GM12872 (cell line): ENCODE measurements at regions not wholly inside any gene's neighbourhood (a gene's known extent, or its start where the extent isn't known, plus 50 kb on each side); places are given as distances from the start of the nearest gene placed in this dataset.

Experiments
- TF ChIP-seq, protein P1 (sequence below): IDR thresholded peaks from 3 replicates; pipeline ENCODE4 v1.5.1; 2011; ENCODE audit warnings: low read depth, mild to moderate bottlenecking, low read length, moderate library complexity; ENCODE audit not compliant: insufficient read depth

DNA sequence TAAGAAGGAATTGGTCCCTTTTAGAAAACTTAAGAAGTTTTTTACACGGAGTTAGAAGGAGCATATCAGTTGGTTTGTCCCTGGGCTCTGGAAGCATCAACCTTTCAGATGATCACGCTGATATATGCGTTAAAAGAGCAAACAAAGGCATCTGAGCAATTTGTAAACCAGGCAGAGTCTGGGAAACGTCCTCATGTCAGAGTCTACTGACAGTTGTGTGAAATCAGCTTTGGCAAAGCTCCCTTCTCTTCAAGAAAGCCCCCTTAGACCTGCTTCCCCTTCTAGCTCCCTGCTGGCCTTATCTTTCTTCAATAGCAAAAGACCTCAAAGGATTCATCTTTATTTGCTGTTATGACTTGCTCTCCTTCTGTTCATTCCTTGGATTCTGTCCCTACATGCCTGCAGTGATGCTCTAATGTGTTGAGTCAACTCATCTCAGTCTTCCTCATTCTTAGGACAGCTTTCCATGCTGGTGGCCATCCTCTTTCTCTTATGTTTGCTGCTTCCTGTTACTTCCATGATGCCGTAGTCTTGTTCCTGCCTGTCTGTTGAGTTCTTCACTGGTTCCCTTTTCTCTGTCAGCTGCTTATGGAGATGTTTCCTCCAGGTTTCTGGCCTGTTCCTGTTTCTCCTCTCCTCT is 106.5 kb upstream of the BMPER start:
- TF ChIP-seq, protein P1, sequence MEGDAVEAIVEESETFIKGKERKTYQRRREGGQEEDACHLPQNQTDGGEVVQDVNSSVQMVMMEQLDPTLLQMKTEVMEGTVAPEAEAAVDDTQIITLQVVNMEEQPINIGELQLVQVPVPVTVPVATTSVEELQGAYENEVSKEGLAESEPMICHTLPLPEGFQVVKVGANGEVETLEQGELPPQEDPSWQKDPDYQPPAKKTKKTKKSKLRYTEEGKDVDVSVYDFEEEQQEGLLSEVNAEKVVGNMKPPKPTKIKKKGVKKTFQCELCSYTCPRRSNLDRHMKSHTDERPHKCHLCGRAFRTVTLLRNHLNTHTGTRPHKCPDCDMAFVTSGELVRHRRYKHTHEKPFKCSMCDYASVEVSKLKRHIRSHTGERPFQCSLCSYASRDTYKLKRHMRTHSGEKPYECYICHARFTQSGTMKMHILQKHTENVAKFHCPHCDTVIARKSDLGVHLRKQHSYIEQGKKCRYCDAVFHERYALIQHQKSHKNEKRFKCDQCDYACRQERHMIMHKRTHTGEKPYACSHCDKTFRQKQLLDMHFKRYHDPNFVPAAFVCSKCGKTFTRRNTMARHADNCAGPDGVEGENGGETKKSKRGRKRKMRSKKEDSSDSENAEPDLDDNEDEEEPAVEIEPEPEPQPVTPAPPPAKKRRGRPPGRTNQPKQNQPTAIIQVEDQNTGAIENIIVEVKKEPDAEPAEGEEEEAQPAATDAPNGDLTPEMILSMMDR: no peak

DNA sequence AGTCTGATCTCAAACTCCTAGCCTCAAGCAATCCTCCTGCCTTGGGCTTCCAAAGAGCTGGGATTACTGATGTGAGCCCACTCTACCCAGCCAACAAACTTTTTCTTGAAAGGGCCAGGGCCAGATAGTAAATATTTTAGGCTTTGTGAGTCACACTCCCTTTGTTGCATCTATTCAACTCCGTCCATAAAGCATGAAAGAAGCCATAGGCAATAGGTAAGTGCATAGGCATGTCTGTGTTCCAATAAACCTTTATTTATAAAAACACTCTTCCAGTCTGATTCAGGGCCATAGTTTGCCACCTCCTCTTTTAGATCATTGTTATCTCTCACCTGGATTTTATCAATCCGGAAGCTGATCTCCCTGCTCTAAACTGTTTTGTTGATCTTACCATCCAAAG is 105.6 kb upstream of the BMPER start:
- TF ChIP-seq, protein P1: no peak

DNA sequence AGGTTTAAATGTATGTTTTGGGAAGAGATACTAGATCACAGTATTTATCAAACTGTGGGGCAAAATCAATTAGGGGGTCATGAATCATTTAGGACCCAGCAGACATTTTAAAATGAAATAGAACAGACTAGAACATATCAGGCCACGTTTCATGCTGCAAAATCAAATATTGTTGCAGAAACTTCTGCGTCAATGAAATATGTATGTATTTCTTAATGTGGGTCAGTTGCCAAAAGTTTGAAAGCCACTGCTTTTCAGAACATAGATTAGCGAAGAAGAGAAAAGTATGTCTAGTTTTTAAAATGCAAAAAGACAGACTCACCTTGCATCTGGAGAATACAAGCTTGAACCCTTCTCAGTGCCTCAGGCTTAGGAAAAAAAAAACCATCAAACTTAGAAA is 102.7 kb upstream of the BMPER start:
- TF ChIP-seq, protein P1: no peak

DNA sequence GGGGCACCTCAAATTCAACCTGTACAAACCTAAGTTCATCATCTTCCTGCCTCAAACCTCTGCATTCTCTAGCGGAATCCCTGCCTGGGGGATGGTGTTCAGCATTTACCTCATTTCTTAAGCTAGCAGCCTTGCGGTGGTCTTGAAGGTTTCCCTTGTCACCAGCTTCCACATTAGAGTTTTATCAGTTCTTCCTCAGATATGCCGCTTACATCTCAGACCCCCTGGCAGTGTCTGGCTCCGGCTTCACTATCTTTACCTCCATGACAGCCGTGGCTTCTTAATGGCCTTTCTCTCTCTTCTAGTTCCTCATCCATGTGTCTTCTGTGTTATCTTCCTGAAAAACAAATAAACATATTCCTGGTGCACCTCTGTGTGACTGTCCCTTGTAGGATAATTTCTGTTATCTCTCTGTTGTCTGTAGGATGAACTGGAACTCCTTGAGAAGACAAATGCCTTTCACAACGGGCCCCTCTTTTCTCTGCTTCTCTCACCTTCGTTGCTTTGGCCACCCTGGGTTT is 101.1 kb upstream of the BMPER start:
- TF ChIP-seq, protein P1: no peak

DNA sequence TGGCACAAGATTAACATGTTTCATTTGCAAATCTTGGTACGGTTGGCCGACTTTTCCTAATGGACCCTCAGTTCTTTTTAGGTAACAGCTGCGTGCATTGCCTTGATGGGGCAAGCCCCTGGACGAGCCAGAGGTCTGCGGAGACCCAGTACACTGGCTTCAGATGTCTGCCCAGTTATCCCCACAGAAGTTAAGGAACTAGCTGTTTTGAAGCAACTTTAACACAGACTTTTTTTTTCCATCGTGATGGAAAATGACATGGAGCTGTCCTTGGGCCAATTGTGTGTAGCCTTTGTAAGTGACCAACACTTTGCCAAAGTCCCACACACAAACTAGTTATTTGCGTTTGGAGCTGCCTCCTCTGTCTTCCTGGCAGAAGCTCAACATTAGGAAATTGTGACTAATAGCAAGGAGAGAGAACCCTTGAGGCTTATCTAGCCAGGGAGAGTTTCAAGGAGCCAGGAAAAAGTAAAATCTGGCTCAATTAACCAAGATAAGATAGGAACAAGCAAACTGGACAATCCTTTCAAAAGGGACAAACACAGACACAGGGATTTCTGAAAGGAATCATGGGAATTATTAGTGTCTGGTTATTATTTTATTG is 99.6 kb upstream of the BMPER start:
- TF ChIP-seq, protein P1: no peak

DNA sequence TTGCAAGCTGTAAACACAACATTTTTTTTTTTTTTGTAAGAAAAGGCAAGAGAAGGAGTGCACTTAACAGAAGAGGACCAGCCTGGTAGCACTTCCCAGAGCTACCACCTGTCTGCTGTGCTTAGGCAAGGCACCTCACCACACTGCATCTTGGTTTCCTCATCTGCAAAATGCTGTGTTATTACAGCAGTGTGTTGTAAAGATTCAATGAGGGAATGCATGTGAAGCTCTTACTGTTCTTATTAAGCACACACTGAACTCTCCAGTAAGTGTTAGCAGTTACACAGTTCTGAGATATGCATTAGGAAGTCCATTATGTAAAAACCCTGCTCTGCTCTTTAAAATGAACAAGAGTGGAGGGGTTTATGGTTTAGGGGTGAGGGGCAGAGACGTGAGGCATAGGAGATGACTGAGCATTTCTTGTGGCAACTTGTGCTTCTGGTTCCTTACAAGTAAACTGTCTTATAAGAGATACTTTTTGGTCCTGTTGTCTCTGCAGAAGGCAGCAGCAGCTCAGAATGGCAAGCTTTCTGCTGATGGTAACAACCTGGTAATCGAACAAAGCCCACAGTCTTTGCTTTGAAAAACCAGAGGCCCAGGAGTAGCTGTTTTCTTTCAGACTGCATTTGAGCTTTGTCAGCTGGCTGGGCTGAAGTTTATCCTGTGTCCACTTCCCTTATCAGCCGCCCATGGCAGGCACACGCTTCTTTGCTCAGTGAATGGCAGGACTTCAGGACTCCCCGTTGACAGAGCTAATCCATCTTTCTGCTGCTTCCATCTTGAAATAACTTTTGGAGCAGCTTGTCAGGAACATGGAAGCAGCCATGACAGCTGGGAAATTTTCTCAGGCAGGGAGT is 98.8 kb upstream of the BMPER start:
- TF ChIP-seq, protein P1: no peak

DNA sequence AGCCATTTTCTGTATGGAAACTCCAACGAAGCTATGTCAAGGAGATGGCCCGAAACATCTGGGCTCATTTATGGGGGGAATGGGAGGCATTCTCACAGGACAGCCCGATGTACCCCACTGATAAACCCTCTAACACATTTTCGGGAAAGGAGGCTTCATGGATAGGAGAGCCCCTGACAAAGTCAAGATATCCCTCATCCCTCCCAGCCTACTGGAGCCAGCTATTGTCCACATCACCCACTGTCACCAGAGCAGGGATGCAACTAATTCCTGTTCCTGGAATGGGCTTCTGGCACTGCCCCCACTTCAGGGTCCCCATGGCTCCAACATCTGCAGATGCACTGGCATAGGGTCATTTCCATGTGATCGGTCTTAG is 98.2 kb upstream of the BMPER start:
- TF ChIP-seq, protein P1: no peak
